K562 (cell line): ENCODE measurements at regions not wholly inside any gene's neighbourhood (a gene's known extent, or its start where the extent isn't known, plus 50 kb on each side); places are given as distances from the start of the nearest gene placed in this dataset.

Experiments
- ATAC-seq: fragments of 200-7000 bp; cut with Tn5 transposase; 3 replicates; pipeline ENCODE4 v1.9.1; 2020; ENCODE audit warnings: moderate library complexity
- BruUV-seq: library from RNA; stranded (reverse); fragments of 400-500 nt; replicated peaks from 2 replicates; lab custom pipeline; 2021; lab: Mats Ljungman, UMichigan
- CTCF ChIA-PET: fragments of 300-600 bp; formaldehyde crosslinking; extraction: SDS; loops from one replicate; lab custom pipeline; 2021; ENCODE audit warnings: low intra/inter-chr PET ratio; lab: Yijun Ruan, JAX
- POLR2A ChIA-PET: fragments of 300-600, 350-650 bp; sonication (Branson Sonifier 250); formaldehyde crosslinking; extraction: SDS; loops from one replicate; lab custom pipeline; 2021; ENCODE audit warnings: antibody characterized with exemption, inconsistent platforms; lab: Yijun Ruan, JAX
- DNase-seq, 4 experiments: peaks; one replicate each; pipeline versions ENCODE4 v3.0.0 to v3.0.0-alpha.2; 2011 to 2018; ENCODE audit warnings: low spot score in 3 of 4, mixed read lengths in 3 of 4; ENCODE audit errors: extremely low read depth in 1 of 4
- FAIRE-seq: peaks from 2 replicates; lab custom pipeline; 2011; peaks lifted over from hg19 to GRCh38; lab: Jason Lieb, UNC
- H2AFZ ChIP-seq: 2 replicates; pipeline ENCODE4 v1.6.0; 2011; ENCODE audit warnings: low read depth, low read length, control low read depth, inconsistent platforms
- H3K27ac ChIP-seq: fragments of 200-600 bp; 3 replicates; pipeline ENCODE4 v1.8.0; 2011; ENCODE audit warnings: low read depth, mild to moderate bottlenecking, control low read depth, inconsistent platforms, low read length, moderate library complexity, mixed read lengths; ENCODE audit errors: extremely low read depth
- H3K27me3 ChIP-seq, 2 experiments: fragments of 300-600 bp in 1 of 2; 2 replicates in 1 of 2; 3 replicates in 1 of 2; pipeline versions ENCODE4 v1.6.0 to v1.8.0; 2011; ENCODE audit warnings: inconsistent platforms in 2 of 2, low read length in 2 of 2, mild to moderate bottlenecking in 1 of 2, mixed read lengths in 1 of 2, moderate library complexity in 1 of 2; ENCODE audit not compliant: control insufficient read depth in 2 of 2, insufficient read depth in 2 of 2
- H3K36me3 ChIP-seq: fragments of 300-600 bp; 3 replicates; pipeline ENCODE4 v1.8.0; 2011; ENCODE audit warnings: mild to moderate bottlenecking, low read length, inconsistent platforms; ENCODE audit not compliant: control insufficient read depth, insufficient read depth
- H3K4me1 ChIP-seq, 2 experiments: fragments of 200-600 bp in 1 of 2; replicated peaks in 1 of 2; 2 replicates in 1 of 2; 3 replicates in 1 of 2; pipeline versions ENCODE4 v1.5.1 to v1.8.0; 2011; ENCODE audit warnings: inconsistent platforms in 2 of 2, low read length in 2 of 2, mild to moderate bottlenecking in 1 of 2, mixed read lengths in 1 of 2, moderate library complexity in 1 of 2; ENCODE audit not compliant: control insufficient read depth in 2 of 2, insufficient read depth in 2 of 2
- H3K4me2 ChIP-seq: 2 replicates; pipeline ENCODE4 v1.6.1; 2011; ENCODE audit warnings: low read length, control low read depth, inconsistent platforms, mixed read lengths; ENCODE audit not compliant: insufficient read depth
- H3K4me3 ChIP-seq: fragments of 200-600 bp; sonication (generic), shearing (Covaris generic); 2 replicates; pipeline ENCODE4 v1.5.1; 2016; ENCODE audit warnings: control low read depth, inconsistent platforms
- H3K79me2 ChIP-seq: fragments of 200-600 bp; 3 replicates; pipeline ENCODE4 v1.8.0; 2011; ENCODE audit warnings: low read length, inconsistent platforms; ENCODE audit not compliant: control insufficient read depth, insufficient read depth
- H3K9ac ChIP-seq, 2 experiments: 2 replicates each; pipeline versions ENCODE4 v1.6.0 to v1.6.1; 2011; ENCODE audit warnings: low read depth in 2 of 2, low read length in 2 of 2, control low read depth in 1 of 2, inconsistent platforms in 1 of 2, mild to moderate bottlenecking in 1 of 2, mixed read lengths in 1 of 2; ENCODE audit not compliant: insufficient read depth in 1 of 2
- H3K9me1 ChIP-seq: one replicate; pipeline ENCODE4 v1.6.0; 2011; ENCODE audit warnings: inconsistent platforms, mild to moderate bottlenecking, low read length, moderate library complexity; ENCODE audit not compliant: control insufficient read depth, insufficient read depth
- H3K9me3 ChIP-seq: replicated peaks from 2 replicates; pipeline ENCODE4 v1.5.1; 2011; ENCODE audit warnings: low read depth, low read length, inconsistent platforms; ENCODE audit not compliant: control insufficient read depth, insufficient read depth
- H4K20me1 ChIP-seq: replicated peaks from 2 replicates; pipeline ENCODE4 v1.6.1; 2011; ENCODE audit warnings: low read length, inconsistent platforms, mixed read lengths; ENCODE audit not compliant: control insufficient read depth, insufficient read depth
- CBFB ChIP-seq: sonication (generic); formaldehyde crosslinking; IDR thresholded peaks from 2 replicates; pipeline ENCODE4 v1.4.0; 2020; ENCODE audit warnings: mild to moderate bottlenecking, missing genetic modification reagents
- CBX3 ChIP-seq, 2 experiments: IDR thresholded peaks; 1 replicate in 1 of 2; 2 replicates in 1 of 2; pipeline ENCODE4 v1.6.1; 2012; ENCODE audit warnings: inconsistent platforms in 2 of 2, low read length in 2 of 2, borderline replicate concordance in 1 of 2, control low read depth in 1 of 2
- CREB1 ChIP-seq, 2 experiments: sonication (generic) in 1 of 2; formaldehyde crosslinking in 1 of 2; IDR thresholded peaks; 2 replicates each; pipeline versions ENCODE4 v1.6.1 to v1.8.0; 2012 to 2022; ENCODE audit warnings: inconsistent platforms in 1 of 2, mild to moderate bottlenecking in 1 of 2, missing genetic modification reagents in 1 of 2, moderate library complexity in 1 of 2
- CXXC5 ChIP-seq: fragments of 250-450 bp; sonication (Bioruptor Pico); IDR thresholded peaks from 2 replicates; pipeline ENCODE4 v1.8.0; 2022; ENCODE audit warnings: inconsistent platforms, mild to moderate bottlenecking, moderate library complexity
- DMBX1 ChIP-seq: fragments of 250-450 bp; sonication (Bioruptor Pico); IDR thresholded peaks from 2 replicates; pipeline ENCODE4 v1.8.0; 2022; ENCODE audit warnings: inconsistent platforms, mild to moderate bottlenecking, moderate library complexity, borderline replicate concordance
- EZH2 ChIP-seq: IDR thresholded peaks from 2 replicates; pipeline ENCODE4 v1.6.1; 2012; ENCODE audit warnings: low read depth, mild to moderate bottlenecking, inconsistent platforms, low read length, borderline replicate concordance
- GATAD2B ChIP-seq: fragments of 450-650 bp; IDR thresholded peaks from 2 replicates; pipeline ENCODE4 v1.6.1; 2017; ENCODE audit warnings: mild to moderate bottlenecking, borderline replicate concordance
- HNRNPK ChIP-seq: fragments of 200-400 bp; formaldehyde crosslinking; IDR thresholded peaks from one replicate; pipeline ENCODE4 v1.6.1; 2018; ENCODE audit warnings: mild to moderate bottlenecking, low read depth, low read length; ENCODE audit not compliant: poor library complexity, severe bottlenecking
- KLF10 ChIP-seq: fragments of 250-450 bp; sonication (Bioruptor Pico); IDR thresholded peaks from 2 replicates; pipeline ENCODE4 v1.6.1; 2021; ENCODE audit warnings: matching md5 sums
- SAFB2 ChIP-seq: fragments of 200-400 bp; formaldehyde crosslinking; IDR thresholded peaks from 2 replicates; pipeline ENCODE4 v1.6.1; 2018; ENCODE audit warnings: borderline replicate concordance, low read length, low read depth, moderate library complexity; ENCODE audit not compliant: severe bottlenecking
- SRSF1 ChIP-seq: fragments of 200-400 bp; formaldehyde crosslinking; IDR thresholded peaks from 2 replicates; pipeline ENCODE4 v1.6.1; 2017; ENCODE audit warnings: mild to moderate bottlenecking, low read depth, low read length, moderate library complexity
- TCF7 ChIP-seq: sonication (generic); IDR thresholded peaks from 2 replicates; pipeline ENCODE4 v1.6.1; 2016; ENCODE audit warnings: antibody characterized with exemption, borderline replicate concordance
- ZNF12 ChIP-seq: sonication (generic); formaldehyde crosslinking; IDR thresholded peaks from 2 replicates; pipeline ENCODE4 v1.4.0; 2020; ENCODE audit warnings: mild to moderate bottlenecking, missing genetic modification reagents
- ZNF766 ChIP-seq: fragments of 200-800 bp; sonication (Bioruptor generic); conservative IDR thresholded peaks from 2 replicates; pipeline ENCODE4 v1.6.1; 2016; ENCODE audit warnings: missing genetic modification characterization, missing compliant biosample characterization
- WGBS: fragments of 100-300 bp; shearing (Covaris generic); methylation state at CpG from one replicate; pipeline ENCODE4 v1.1.6; 2016; ENCODE audit warnings: low coverage, mixed read lengths; ENCODE audit not compliant: insufficient coverage; ENCODE audit errors: missing lambda C conversion rate; 5-methylcytosine and 5-hydroxymethylcytosine counted together
- in situ Hi-C: fragments of 300-500 bp; cut with MboI; formaldehyde crosslinking; loops from 4 replicates; pipeline ENCODE4 v1.15.0; 2018; ENCODE audit warnings: inconsistent platforms, mixed read lengths
- intact Hi-C: fragments of 100-400 bp; cut with micrococcal nuclease; formaldehyde crosslinking; loops from 2 replicates; pipeline ENCODE4 v1.14.2; 2022
- TF ChIP-seq, protein P1 (sequence below): sonication (generic); formaldehyde crosslinking; IDR thresholded peaks from 2 replicates; pipeline ENCODE4 v1.8.1; 2022; ENCODE audit warnings: missing genetic modification reagents
- TF ChIP-seq, protein P2 (sequence below): fragments of 200-800 bp; sonication (Bioruptor generic); IDR thresholded peaks from 2 replicates; pipeline ENCODE4 v1.6.1; 2016; ENCODE audit warnings: missing genetic modification characterization, missing compliant biosample characterization

- TF ChIP-seq SRSF1 = no peak
- TF ChIP-seq HNRNPK = no peak
Measured at GRCh38 chr17:54324813-54325212, 502.1 kb downstream of the KIF2B start (continued).

- no peaks in the 10 kb centered on the region for H3K27me3 ChIP-seq
- no peak for FAIRE-seq
- in situ Hi-C loops = no loop called here
- H4K20me1 ChIP-seq = no peaks in the 10 kb centered on the region
- ChIA-PET CTCF (no interaction called here), POLR2A (no interaction called here)
- WGBS = 0% methylated on average over 1 of the region's 1 CpG
- intact Hi-C loops = no loop called here
- no peak overlapping the region for H3K4me3 ChIP-seq
- no peak overlapping the region for H3K27ac ChIP-seq
- no peak overlapping the region for H3K4me2 ChIP-seq
- H2AFZ ChIP-seq = no peak overlapping the region
- DNase-seq = no peak
- no peaks in the 10 kb centered on the region for H3K9me1 ChIP-seq
- no peak for ATAC-seq
- no peaks in the 10 kb centered on the region for H3K36me3 ChIP-seq
- H3K79me2 ChIP-seq = no peaks in the 10 kb centered on the region
- H3K4me1 ChIP-seq = no peaks in the 10 kb centered on the region
- 0 out of 2 replicates have a peak, but pooled peaks cover 2% of the 10 kb centered on the region for H3K9me3 ChIP-seq
- no peak overlapping the region for H3K9ac ChIP-seq
- no TSS peak for BruUV-seq
- TF ChIP-seq TCF7 (no peak), DMBX1 (no peak), KLF10 (CRISPR knock-in tag) (no peak), CBFB (CRISPR knock-in tag) (no peak), GATAD2B (no peak), CXXC5 (CRISPR knock-in tag) (no peak), ZNF12 (CRISPR knock-in tag) (no peak), EZH2 (no peak), CBX3 (IDR thresholded peaks at IDR 0.05; ENCODE audit: borderline replicate concordance in 1 of 2, low read length in 2 of 2) (no peak), CREB1 (IDR thresholded peaks at IDR 0.05) (no peak), CREB1 (CRISPR knock-in tag; IDR thresholded peaks at IDR 0.05) (no peak), SAFB2 (no peak), ZNF766 (CRISPR knock-in tag) (no peak)
- TF ChIP-seq, protein P1, sequence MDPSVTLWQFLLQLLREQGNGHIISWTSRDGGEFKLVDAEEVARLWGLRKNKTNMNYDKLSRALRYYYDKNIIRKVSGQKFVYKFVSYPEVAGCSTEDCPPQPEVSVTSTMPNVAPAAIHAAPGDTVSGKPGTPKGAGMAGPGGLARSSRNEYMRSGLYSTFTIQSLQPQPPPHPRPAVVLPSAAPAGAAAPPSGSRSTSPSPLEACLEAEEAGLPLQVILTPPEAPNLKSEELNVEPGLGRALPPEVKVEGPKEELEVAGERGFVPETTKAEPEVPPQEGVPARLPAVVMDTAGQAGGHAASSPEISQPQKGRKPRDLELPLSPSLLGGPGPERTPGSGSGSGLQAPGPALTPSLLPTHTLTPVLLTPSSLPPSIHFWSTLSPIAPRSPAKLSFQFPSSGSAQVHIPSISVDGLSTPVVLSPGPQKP (CRISPR knock-in tag) = no peak
- TF ChIP-seq, protein P2, sequence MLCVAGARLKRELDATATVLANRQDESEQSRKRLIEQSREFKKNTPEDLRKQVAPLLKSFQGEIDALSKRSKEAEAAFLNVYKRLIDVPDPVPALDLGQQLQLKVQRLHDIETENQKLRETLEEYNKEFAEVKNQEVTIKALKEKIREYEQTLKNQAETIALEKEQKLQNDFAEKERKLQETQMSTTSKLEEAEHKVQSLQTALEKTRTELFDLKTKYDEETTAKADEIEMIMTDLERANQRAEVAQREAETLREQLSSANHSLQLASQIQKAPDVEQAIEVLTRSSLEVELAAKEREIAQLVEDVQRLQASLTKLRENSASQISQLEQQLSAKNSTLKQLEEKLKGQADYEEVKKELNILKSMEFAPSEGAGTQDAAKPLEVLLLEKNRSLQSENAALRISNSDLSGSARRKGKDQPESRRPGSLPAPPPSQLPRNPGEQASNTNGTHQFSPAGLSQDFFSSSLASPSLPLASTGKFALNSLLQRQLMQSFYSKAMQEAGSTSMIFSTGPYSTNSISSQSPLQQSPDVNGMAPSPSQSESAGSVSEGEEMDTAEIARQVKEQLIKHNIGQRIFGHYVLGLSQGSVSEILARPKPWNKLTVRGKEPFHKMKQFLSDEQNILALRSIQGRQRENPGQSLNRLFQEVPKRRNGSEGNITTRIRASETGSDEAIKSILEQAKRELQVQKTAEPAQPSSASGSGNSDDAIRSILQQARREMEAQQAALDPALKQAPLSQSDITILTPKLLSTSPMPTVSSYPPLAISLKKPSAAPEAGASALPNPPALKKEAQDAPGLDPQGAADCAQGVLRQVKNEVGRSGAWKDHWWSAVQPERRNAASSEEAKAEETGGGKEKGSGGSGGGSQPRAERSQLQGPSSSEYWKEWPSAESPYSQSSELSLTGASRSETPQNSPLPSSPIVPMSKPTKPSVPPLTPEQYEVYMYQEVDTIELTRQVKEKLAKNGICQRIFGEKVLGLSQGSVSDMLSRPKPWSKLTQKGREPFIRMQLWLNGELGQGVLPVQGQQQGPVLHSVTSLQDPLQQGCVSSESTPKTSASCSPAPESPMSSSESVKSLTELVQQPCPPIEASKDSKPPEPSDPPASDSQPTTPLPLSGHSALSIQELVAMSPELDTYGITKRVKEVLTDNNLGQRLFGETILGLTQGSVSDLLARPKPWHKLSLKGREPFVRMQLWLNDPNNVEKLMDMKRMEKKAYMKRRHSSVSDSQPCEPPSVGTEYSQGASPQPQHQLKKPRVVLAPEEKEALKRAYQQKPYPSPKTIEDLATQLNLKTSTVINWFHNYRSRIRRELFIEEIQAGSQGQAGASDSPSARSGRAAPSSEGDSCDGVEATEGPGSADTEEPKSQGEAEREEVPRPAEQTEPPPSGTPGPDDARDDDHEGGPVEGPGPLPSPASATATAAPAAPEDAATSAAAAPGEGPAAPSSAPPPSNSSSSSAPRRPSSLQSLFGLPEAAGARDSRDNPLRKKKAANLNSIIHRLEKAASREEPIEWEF (CRISPR knock-in tag) = no peak
Measured at GRCh38 chr17:54339731-54340130, 517.0 kb downstream of the KIF2B start.
